Neural crest cell (in vitro differentiated cells): ENCODE measurements at regions not wholly inside any gene's neighbourhood (a gene's known extent, or its start where the extent isn't known, plus 50 kb on each side); places are given as distances from the start of the nearest gene placed in this dataset.
"Not testable (repeated sequence)": the region's sequence is repeated elsewhere in the genome, so short reads cannot be mapped to it uniquely, and the experiment has no call there.

Source experiments
- DNase-seq: peaks from one replicate; pipeline ENCODE4 v3.0.0; 2021; ENCODE audit warnings: low read depth, mixed read lengths, low spot score
- H3K27ac Mint-ChIP-seq: one replicate; pipeline ENCODE4 v1.8.0; 2021; ENCODE audit warnings: mild to moderate bottlenecking, mixed read lengths; ENCODE audit not compliant: unreplicated experiment
- H3K27me3 Mint-ChIP-seq: 2 replicates; pipeline ENCODE4 v1.8.0; 2021; ENCODE audit warnings: low read depth, mild to moderate bottlenecking, mixed read lengths
- H3K36me3 Mint-ChIP-seq: 2 replicates; pipeline ENCODE4 v1.8.0; 2021; ENCODE audit warnings: low read depth, mild to moderate bottlenecking, mixed read lengths
- H3K4me1 Mint-ChIP-seq: 2 replicates; pipeline ENCODE4 v1.8.0; 2021; ENCODE audit warnings: mixed read lengths
- H3K4me3 Mint-ChIP-seq: one replicate; pipeline ENCODE4 v1.8.0; 2021; ENCODE audit warnings: mild to moderate bottlenecking, mixed read lengths
- H3K9me3 Mint-ChIP-seq: 2 replicates; pipeline ENCODE4 v1.8.0; 2021; ENCODE audit warnings: mixed read lengths
- TF ChIP-seq, protein P1 (sequence below): fragments of 200-600 bp; sonication (generic); conservative IDR thresholded peaks from 2 replicates; pipeline ENCODE4 v1.5.0; 2021; ENCODE audit warnings: antibody characterized with exemption, mild to moderate bottlenecking

DNA sequence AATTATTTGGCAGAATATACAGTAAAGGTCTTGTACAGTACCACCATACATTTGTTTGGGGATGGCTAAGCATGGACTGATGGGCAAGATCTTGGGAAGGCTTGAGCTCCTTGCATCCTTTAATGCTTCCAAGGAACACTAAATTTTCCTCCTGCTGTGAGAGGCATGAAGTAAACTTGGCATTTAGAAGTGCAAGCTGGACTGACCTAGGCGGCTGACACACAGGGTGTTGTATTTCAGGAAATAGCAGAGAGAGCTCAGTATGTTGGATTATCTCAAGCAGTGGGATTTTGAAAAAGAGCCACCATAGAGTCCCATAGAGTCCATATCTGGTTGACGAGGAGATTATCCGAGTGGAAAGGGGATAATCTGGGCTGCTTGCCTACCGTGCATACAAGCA is 2137.1 kb downstream of the TP53TG3F start:
- Mint-ChIP-seq H3K27me3 (no peaks in the 10 kb centered on the region), H3K36me3 (peaks cover 13% of the 10 kb centered on the region), H3K27ac (no peak overlapping the region), H3K4me1 (no peaks in the 10 kb centered on the region), H3K9me3 (peaks cover 25% of the 10 kb centered on the region), H3K4me3 (no peak overlapping the region)
- DNase-seq: no peak
- TF ChIP-seq, protein P1, sequence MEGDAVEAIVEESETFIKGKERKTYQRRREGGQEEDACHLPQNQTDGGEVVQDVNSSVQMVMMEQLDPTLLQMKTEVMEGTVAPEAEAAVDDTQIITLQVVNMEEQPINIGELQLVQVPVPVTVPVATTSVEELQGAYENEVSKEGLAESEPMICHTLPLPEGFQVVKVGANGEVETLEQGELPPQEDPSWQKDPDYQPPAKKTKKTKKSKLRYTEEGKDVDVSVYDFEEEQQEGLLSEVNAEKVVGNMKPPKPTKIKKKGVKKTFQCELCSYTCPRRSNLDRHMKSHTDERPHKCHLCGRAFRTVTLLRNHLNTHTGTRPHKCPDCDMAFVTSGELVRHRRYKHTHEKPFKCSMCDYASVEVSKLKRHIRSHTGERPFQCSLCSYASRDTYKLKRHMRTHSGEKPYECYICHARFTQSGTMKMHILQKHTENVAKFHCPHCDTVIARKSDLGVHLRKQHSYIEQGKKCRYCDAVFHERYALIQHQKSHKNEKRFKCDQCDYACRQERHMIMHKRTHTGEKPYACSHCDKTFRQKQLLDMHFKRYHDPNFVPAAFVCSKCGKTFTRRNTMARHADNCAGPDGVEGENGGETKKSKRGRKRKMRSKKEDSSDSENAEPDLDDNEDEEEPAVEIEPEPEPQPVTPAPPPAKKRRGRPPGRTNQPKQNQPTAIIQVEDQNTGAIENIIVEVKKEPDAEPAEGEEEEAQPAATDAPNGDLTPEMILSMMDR: no peak

DNA sequence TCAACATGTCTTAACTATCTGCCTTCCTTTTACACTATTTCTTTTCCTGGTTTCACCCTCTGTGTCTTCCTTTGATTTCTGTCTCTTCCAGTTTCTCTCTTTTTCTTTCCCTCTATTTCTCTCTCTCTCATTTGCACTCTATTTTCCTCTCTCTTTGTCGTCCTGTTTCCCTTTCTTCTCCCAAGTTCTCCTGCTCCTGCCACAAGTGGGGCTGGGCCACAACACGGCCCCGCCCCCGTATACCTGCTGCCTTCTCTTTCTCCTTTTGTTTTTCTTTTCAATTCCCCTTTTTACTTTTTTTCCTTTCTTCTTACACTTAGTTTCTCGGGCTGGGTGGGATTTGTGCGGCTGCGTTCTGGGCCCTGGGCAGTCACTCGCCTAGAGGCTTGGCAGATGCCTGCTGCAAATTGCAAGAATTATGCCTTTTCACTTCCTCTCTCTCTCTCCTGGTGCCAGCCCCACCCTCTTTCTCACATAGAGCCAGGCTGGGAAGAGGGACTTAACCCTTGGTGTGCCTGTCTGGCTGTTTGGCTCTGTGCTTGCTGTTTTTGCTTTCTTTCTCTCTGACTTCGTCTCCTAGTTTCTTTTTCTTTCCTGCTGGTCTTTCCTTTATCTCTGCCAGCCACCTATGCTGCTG is 2139.4 kb downstream of the TP53TG3F start:
- Mint-ChIP-seq H3K27me3 (no peaks in the 10 kb centered on the region), H3K27ac (no peak overlapping the region), H3K4me3 (no peak overlapping the region), H3K9me3 (peaks cover 18% of the 10 kb centered on the region), H3K36me3 (peaks cover 13% of the 10 kb centered on the region), H3K4me1 (no peaks in the 10 kb centered on the region)
- DNase-seq: no peak
- TF ChIP-seq, protein P1: no peak

DNA sequence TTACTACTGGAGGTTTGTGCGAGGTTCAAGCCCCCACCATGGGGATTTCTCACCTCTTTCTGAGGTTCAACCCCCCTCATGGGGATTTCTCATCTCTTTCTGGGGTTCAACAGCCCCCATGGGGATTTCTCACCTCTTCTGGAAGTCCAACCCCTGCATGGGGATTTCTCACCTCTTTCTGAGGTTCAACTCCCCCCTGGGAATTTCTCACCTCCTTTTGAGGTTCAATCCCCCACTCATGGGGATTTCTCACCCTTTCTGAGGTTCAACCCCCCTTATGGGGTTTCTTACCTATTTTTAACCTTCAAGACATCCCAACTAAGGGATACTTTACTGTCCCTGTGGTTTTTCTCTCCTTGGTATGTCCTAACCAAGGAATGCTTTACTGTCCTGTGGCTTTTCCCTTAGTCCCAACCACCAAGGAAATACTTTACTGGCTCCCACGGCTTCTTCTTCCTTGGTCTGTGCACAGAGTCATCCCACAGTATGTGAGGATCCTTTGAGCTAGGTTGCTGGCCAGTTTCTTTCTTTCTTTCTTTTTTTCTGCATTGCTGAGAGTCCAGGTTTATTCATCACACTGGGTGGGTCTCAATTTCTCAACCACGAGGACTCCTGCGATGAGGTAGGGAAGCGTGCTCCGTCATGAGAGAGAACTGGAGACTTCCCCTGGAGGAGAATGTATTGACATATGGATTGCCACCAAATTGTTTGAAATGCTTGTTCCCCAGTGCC is 2140.2 kb downstream of the TP53TG3F start:
- Mint-ChIP-seq H3K27me3 (no peaks in the 10 kb centered on the region), H3K27ac (no peak overlapping the region), H3K36me3 (peaks cover 13% of the 10 kb centered on the region), H3K4me3 (no peak overlapping the region), H3K9me3 (peaks cover 18% of the 10 kb centered on the region), H3K4me1 (no peaks in the 10 kb centered on the region)
- DNase-seq: no peak
- TF ChIP-seq, protein P1: no peak

DNA sequence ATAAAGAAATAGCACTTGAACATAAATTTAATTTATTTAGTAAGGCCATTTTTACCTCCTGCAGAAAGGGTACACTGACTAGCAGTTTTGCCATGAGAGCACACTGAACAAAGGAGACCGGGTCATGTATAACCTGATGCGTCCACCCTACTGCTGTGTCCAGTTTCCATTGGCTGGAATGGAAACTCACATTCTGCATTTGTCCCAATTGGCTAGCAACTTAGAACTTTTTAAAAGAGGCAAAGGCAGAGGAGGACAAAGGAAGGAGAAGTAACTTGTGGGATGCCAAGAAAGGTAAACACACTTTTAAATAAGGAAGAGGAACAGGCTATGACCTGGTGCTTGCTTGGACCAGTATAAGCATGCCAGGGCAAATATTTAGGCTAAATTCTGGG is 2140.7 kb downstream of the TP53TG3F start:
- H3K27me3 Mint-ChIP-seq, H3K27ac Mint-ChIP-seq, H3K4me3 Mint-ChIP-seq, DNase-seq, H3K4me1 Mint-ChIP-seq: not testable (repeated sequence)
- H3K36me3 Mint-ChIP-seq: peaks cover 13% of the 10 kb centered on the region
- peaks cover 16% of the 10 kb centered on the region for H3K9me3 Mint-ChIP-seq

DNA sequence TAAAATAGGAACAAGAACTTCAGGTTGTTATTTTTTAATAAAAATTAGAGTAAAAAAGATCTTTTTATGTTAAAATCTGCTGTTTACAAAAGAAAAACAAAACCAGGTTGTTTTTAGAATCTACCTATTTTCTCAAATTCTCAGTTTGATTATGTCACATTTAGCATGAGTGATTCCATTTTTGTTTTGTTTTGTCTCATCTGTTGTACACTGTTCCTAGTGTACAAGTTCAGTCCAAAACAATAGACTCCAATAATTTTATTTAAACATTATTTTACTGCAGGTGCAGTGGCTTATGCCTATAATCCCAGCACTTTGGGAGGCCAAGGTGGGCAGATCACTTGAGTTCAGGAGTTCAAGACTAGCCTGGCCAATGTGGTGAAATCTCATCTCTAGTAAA is 2142.7 kb downstream of the TP53TG3F start:
- Mint-ChIP-seq H3K27me3 (no peaks in the 10 kb centered on the region), H3K27ac (no peak overlapping the region), H3K4me1 (no peaks in the 10 kb centered on the region), H3K4me3 (no peak overlapping the region), H3K36me3 (peaks cover 5% of the 10 kb centered on the region), H3K9me3 (peaks cover 15% of the 10 kb centered on the region)
- TF ChIP-seq, protein P1: no peak
- DNase-seq: no peak

DNA sequence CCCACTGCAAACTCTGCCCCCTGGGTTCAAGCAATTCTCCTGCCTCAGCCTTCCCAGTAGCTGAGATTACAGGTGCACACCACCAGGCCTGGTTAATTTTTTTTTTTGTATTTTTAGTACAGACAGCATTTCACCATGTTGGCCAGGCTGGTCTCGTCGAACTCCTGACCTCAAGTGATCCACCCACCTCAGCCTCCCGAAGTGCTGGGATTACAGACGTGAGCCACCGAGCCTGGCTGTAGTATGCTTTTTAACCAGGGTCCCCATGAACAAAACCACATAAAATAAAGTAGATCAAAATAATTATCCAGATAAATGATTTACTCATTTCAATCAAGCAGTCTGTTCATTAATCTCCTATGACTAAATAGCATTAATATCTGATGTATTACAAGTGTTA is 2144.0 kb downstream of the TP53TG3F start:
- not testable (repeated sequence) for H3K4me1 Mint-ChIP-seq, H3K4me3 Mint-ChIP-seq, H3K27me3 Mint-ChIP-seq, DNase-seq, H3K9me3 Mint-ChIP-seq, H3K27ac Mint-ChIP-seq, H3K36me3 Mint-ChIP-seq
